Esophagus squamous epithelium (tissue), 4 donors: ENCODE measurements at regions not wholly inside any gene's neighbourhood (a gene's known extent, or its start where the extent isn't known, plus 50 kb on each side); places are given as distances from the start of the nearest gene placed in this dataset.

Experiments used
- POLR2A ChIP-seq, 4 donors: fragments of 450-650 bp; IDR thresholded peaks; one replicate each; pipeline ENCODE4 v1.6.1; 2017; ENCODE audit warnings: antibody characterized with exemption in 4 of 4, mild to moderate bottlenecking in 4 of 4, moderate library complexity in 3 of 4
- TF ChIP-seq, protein P1 (sequence below), 6 experiments: fragments of 450-650 bp in 4 of 6; fragments of 200-600 bp in 2 of 6; sonication (generic) in 2 of 6; IDR thresholded peaks; one replicate each; pipeline ENCODE4 v1.5.1; 2016 to 2019; ENCODE audit warnings: antibody characterized with exemption in 6 of 6, mild to moderate bottlenecking in 4 of 6, moderate library complexity in 4 of 6

DNA sequence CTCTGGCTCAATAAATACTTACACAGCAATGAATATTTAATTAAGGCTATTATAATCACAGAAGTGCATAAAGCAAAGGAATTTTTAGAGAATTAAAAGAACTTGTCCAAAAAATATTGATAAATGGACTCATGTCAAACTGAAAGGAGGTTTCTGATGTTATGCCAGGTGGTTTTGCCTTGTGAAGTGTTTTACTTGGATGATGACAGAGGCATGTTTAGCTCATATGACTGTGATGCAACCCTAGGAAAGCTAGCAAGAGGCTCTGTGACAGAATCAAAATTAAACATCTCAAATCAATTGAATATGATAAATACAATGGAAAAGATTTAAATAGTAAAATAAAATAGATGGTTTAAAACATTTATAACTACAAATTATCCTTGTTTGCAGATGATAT is 137.3 kb downstream of the TMEM200A start:
- TF ChIP-seq, protein P1, sequence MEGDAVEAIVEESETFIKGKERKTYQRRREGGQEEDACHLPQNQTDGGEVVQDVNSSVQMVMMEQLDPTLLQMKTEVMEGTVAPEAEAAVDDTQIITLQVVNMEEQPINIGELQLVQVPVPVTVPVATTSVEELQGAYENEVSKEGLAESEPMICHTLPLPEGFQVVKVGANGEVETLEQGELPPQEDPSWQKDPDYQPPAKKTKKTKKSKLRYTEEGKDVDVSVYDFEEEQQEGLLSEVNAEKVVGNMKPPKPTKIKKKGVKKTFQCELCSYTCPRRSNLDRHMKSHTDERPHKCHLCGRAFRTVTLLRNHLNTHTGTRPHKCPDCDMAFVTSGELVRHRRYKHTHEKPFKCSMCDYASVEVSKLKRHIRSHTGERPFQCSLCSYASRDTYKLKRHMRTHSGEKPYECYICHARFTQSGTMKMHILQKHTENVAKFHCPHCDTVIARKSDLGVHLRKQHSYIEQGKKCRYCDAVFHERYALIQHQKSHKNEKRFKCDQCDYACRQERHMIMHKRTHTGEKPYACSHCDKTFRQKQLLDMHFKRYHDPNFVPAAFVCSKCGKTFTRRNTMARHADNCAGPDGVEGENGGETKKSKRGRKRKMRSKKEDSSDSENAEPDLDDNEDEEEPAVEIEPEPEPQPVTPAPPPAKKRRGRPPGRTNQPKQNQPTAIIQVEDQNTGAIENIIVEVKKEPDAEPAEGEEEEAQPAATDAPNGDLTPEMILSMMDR (IDR thresholded peaks at IDR 0.05) = no peak
- no peak for TF ChIP-seq POLR2A (IDR thresholded peaks at IDR 0.05)
